HFFc6 (cell line): ENCODE measurements at regions not wholly inside any gene's neighbourhood (a gene's known extent, or its start where the extent isn't known, plus 50 kb on each side); places are given as distances from the start of the nearest gene placed in this dataset.

Source experiments
- DNase-seq: peaks from one replicate; pipeline ENCODE4 v3.0.0-alpha.2; 2018
- H3K27ac Mint-ChIP-seq: 2 replicates; pipeline ENCODE4 v1.8.0; 2020; ENCODE audit warnings: mild to moderate bottlenecking, mixed read lengths
- H3K27me3 Mint-ChIP-seq: 2 replicates; pipeline ENCODE4 v1.8.0; 2021; ENCODE audit warnings: mild to moderate bottlenecking, moderate library complexity, mixed read lengths; ENCODE audit not compliant: insufficient read depth
- H3K36me3 Mint-ChIP-seq: 2 replicates; pipeline ENCODE4 v1.8.0; 2021; ENCODE audit warnings: low read depth, mixed read lengths
- H3K4me1 Mint-ChIP-seq: 2 replicates; pipeline ENCODE4 v1.8.0; 2020; ENCODE audit warnings: low read depth, mixed read lengths
- H3K4me3 Mint-ChIP-seq: 2 replicates; pipeline ENCODE4 v1.8.0; 2020; ENCODE audit warnings: mild to moderate bottlenecking, moderate library complexity, mixed read lengths
- H3K9me3 Mint-ChIP-seq: 2 replicates; pipeline ENCODE4 v1.8.0; 2020; ENCODE audit warnings: mild to moderate bottlenecking, mixed read lengths
- TF ChIP-seq, protein P1 (sequence below): fragments of 200-600 bp; sonication (generic); IDR thresholded peaks from 2 replicates; pipeline ENCODE4 v1.5.0; 2021; ENCODE audit warnings: antibody characterized with exemption, mild to moderate bottlenecking

DNA sequence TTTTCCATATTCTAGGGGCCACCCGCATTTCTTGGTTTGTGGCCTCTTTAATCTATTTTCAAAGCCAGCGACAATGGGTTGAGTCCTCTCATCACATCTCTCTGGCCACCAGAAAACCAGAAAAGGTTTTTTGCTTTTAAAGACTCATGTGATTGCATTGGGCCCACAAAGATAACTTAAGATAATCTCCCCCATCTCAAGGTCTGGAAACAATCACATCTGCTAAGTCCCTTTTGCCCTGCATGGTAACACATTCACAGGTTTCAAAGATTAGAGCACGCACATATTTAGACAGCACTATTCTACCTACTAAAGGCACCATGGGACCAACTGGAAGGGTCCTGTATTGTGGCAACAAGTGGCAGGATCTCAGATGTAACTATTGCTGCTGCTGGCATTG, 147.0 kb upstream of the MIR17HG start:
- no peaks in the 10 kb centered on the region for H3K4me1 Mint-ChIP-seq
- TF ChIP-seq, protein P1, sequence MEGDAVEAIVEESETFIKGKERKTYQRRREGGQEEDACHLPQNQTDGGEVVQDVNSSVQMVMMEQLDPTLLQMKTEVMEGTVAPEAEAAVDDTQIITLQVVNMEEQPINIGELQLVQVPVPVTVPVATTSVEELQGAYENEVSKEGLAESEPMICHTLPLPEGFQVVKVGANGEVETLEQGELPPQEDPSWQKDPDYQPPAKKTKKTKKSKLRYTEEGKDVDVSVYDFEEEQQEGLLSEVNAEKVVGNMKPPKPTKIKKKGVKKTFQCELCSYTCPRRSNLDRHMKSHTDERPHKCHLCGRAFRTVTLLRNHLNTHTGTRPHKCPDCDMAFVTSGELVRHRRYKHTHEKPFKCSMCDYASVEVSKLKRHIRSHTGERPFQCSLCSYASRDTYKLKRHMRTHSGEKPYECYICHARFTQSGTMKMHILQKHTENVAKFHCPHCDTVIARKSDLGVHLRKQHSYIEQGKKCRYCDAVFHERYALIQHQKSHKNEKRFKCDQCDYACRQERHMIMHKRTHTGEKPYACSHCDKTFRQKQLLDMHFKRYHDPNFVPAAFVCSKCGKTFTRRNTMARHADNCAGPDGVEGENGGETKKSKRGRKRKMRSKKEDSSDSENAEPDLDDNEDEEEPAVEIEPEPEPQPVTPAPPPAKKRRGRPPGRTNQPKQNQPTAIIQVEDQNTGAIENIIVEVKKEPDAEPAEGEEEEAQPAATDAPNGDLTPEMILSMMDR = no peak
- no peak for DNase-seq

DNA sequence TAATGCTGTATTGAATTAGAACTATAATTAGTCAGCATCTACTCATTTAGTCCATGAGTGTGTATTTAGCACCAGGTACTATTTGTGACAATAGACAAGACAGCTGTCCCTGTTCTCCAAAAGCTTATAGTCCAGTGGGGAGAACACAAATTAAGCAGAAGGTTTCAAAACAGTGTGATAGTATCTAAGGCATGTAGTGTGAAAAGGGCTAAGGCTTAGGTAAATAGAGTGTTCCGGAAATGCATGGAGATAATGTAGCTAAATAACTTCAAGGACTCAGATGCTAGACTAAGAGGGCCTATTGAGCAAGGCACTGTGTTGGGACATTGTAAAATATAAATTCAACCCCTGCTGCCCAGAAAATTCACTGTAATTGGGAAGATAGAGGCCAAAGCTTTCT, 144.1 kb upstream of the MIR17HG start:
- Mint-ChIP-seq H3K27me3 (no peaks in the 10 kb centered on the region), H3K4me1 (no peaks in the 10 kb centered on the region), H3K9me3 (peaks cover 21% of the 10 kb centered on the region), H3K4me3 (no peak overlapping the region), H3K36me3 (no peaks in the 10 kb centered on the region), H3K27ac (no peak overlapping the region)
- TF ChIP-seq, protein P1 = no peak
- DNase-seq = no peak

More for the DNA sequence above, 147.0 kb upstream of the MIR17HG start:
- no peaks in the 10 kb centered on the region for H3K36me3 Mint-ChIP-seq
- no peaks in the 10 kb centered on the region for H3K27me3 Mint-ChIP-seq
- no peak overlapping the region for H3K4me3 Mint-ChIP-seq
- no peak overlapping the region for H3K27ac Mint-ChIP-seq
- H3K9me3 Mint-ChIP-seq = peaks cover 11% of the 10 kb centered on the region

DNA sequence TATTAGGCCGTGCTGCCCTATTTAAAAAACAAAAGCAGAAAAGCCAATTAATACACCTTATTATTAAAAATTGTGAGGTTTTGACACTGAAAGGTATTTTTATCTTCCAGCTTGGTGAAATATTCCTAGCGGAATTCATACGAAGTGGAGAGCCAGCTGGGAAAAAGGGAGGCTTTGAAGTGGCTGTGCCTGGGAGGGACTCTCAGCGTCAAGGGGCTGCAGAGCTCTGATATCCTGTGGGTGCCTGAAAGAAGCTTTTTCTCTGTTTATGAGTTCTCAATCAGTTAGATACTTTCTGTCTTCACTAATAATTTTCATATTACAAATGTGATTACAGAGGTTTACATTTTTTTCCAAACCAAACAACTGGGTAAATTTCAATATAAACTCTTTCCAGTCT, 140.2 kb upstream of the MIR17HG start:
- no peaks in the 10 kb centered on the region for H3K27me3 Mint-ChIP-seq
- no peak for DNase-seq
- no peak overlapping the region for H3K27ac Mint-ChIP-seq
- peaks cover 43% of the 10 kb centered on the region for H3K9me3 Mint-ChIP-seq
- H3K4me1 Mint-ChIP-seq = no peaks in the 10 kb centered on the region
- TF ChIP-seq, protein P1 = no peak
- no peaks in the 10 kb centered on the region for H3K36me3 Mint-ChIP-seq
- no peak overlapping the region for H3K4me3 Mint-ChIP-seq

DNA sequence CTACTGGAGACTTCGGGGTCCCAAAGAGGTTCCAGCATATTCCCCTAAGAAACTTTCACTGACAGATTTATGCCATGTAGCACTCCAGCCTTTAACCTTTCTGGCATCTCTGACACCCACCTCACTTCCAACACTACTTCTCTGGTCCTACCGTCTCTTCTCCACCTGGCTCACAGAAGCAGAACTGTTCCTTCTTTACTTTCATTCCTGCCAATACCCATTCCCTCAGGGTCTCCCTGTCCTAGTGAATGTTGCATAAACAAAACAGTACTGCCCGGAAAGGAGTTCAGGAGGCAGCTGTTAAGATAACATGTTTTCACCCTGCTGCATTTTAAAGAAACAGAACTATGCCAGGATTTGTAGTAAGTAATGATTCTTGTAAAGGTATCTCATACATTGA, 136.0 kb upstream of the MIR17HG start:
- Mint-ChIP-seq H3K27me3 (no peaks in the 10 kb centered on the region), H3K27ac (no peak overlapping the region), H3K4me3 (no peak overlapping the region), H3K9me3 (peaks cover 51% of the 10 kb centered on the region), H3K36me3 (no peaks in the 10 kb centered on the region), H3K4me1 (no peaks in the 10 kb centered on the region)
- no peak for DNase-seq
- TF ChIP-seq, protein P1 = no peak

DNA sequence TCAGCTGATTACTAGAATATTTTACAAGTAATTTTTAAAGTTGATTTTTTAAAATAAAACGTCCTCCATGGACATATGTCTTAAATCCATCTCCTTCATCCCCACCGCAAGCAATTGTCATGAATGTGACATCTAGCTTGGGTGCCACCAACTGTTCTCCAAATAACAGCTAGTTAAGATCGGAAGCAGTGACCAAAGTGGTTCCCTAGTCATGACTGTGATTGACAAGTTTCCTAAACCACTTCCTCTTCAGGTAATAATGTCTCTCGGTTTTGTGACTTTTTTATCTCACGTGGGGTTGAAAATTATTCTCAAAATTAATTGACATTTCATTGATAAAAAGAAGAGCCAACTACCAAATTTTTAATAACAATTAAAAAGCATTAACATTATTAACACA, 135.3 kb upstream of the MIR17HG start:
- H3K4me1 Mint-ChIP-seq = no peaks in the 10 kb centered on the region
- peaks cover 56% of the 10 kb centered on the region for H3K9me3 Mint-ChIP-seq
- no peak overlapping the region for H3K27ac Mint-ChIP-seq
- no peaks in the 10 kb centered on the region for H3K36me3 Mint-ChIP-seq
- H3K4me3 Mint-ChIP-seq = no peak overlapping the region
- TF ChIP-seq, protein P1 = no peak
- no peaks in the 10 kb centered on the region for H3K27me3 Mint-ChIP-seq
- no peak for DNase-seq

DNA sequence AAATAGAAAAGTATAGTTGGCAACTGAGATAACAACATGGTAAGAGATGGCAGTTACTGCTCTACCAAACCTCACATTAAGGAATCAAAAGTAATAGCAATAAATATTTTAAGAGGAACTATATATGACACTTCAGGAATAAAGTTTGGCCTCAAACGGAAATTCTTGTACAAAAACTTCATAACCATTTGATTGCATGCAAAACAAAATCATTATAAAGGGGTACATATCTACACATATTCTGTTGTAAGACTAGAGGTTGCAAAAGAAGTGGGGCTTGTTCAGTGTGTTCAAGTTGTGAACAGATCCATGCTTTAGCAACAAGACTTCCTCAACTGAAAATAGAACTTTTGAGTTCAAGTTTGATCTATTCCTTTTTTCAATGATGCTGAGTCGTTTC, 133.5 kb upstream of the MIR17HG start:
- Mint-ChIP-seq H3K4me3 (no peak overlapping the region), H3K27ac (no peak overlapping the region), H3K36me3 (no peaks in the 10 kb centered on the region), H3K27me3 (no peaks in the 10 kb centered on the region), H3K4me1 (no peaks in the 10 kb centered on the region), H3K9me3 (peaks cover 53% of the 10 kb centered on the region)
- DNase-seq = no peak
- TF ChIP-seq, protein P1 = no peak
